IPS DF 4.7 (cell line): ENCODE measurements at regions not wholly inside any gene's neighbourhood (a gene's known extent, or its start where the extent isn't known, plus 50 kb on each side); places are given as distances from the start of the nearest gene placed in this dataset.
"Not testable (repeated sequence)": the region's sequence is repeated elsewhere in the genome, so short reads cannot be mapped to it uniquely, and the experiment has no call there.

Experiments used
- DNase-seq: peaks from one replicate; pipeline ENCODE4 v3.0.0-alpha.2; 2013; ENCODE audit warnings: low spot score; ENCODE audit errors: extremely low read depth

DNA sequence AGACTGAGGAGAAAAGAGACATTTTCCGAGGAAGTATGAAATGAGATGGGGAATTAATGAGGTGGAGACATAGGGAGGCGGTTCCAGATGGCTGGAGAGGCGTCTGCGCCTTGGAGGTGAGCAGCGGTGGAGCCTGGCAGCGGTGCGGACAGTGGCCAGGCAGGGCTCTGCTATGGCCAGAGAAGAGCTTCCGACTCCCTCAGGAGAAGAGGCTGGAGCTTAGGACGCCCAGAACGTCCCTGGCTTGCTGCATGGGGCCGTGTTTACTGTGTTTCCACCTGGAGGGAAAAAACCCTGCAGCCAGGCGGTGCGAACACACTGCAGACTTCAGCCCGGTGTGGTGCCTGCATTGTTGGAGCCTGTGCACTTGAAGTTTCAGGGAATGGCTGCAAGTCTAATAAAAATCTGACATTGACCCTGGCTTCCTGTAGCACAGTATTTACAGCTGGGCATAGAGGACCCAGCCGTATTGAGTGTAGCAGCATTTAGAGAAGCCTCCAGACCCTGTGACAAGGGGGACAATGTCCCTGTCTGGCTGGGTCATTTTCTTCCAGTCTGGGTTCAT lies 447.1 kb upstream of the MKI67 start:
- no peak for DNase-seq

DNA sequence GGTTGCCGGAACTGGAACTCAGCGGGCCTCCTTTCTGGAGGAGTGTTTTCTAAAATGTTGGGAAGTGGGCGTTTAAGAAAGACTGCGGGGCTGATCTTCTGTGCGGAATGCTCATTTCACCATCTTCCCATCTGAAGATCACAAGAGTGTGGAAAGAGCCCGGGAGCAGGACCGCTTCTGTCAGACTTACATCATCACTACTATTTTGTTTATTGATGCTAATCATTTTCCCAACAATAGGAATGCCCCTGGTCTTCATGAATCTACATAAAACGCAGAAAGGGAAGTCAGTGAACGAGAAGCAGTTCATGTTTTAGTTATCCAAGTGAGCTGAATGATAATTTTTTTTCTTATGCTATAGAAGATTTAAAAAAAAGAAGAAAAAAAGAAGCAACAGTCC lies 447.8 kb upstream of the MKI67 start:
- no peak for DNase-seq

DNA sequence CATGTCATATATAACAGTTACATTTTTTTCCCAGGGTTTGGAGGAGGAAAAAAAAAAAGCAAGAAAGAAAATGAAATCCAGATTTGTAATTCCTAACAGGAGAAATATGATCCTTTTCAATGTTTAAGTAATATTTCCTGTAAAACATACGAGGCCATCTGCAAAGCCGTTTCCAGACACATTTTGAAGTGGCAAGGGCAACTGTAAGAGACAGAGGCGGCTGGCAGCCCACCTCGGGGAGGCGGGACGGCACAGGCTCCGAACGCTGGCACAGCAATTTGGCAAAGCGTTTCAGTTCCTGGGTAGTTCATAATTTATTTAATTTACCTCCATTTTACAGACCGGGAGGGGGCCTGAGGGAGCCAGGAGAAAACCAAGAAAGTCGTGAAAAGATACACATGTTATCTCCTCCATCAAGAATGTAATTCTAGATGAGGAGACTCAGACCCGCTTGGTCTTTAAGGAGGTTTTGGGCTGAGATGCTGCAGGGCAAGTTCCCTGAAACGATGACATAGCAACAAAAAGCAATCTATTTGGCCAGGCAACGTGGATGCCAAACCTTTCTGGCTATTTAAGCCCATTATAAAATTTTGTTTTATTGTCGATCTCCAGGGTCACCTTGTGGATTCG lies 448.5 kb upstream of the MKI67 start:
- no peak for DNase-seq

DNA sequence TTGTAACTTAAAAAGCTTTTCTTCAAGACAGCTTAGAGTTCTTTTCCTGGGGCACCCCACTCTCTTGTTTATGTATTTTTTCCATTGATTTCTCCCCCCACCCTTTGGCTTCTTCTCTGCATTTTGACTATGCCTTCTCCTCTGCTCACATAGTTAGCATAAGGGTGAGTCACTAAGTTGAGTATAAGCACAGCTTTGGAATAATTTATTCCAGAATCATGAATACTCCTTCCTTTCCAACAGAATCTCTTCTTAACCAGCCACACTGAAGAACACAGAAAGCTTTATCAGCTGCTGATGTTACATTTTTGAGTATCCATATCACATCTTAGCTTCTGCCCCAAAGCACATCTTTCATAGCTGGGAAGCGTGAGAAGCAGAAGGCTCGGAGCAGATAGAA lies 449.5 kb upstream of the MKI67 start:
- DNase-seq: no peak

DNA sequence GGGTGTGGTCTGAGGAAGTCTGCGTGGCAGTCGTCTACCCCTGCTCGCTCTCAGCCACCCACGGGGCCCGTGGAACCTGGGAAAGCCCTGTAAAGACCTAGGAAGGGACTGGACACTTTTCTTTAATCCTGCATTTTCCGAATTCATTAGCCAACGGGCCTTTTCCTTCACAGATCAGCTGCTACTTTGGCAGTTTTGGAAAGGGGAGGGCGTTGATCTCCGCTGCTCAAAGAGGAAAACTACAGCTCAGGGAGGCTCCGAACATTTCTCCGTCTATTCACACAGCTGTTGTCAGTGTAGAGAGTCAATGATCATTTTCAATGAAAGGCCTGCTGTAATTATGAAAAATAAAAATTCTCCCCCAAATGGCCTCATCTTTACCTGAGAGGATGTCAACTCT lies 450.1 kb upstream of the MKI67 start:
- no peak for DNase-seq

DNA sequence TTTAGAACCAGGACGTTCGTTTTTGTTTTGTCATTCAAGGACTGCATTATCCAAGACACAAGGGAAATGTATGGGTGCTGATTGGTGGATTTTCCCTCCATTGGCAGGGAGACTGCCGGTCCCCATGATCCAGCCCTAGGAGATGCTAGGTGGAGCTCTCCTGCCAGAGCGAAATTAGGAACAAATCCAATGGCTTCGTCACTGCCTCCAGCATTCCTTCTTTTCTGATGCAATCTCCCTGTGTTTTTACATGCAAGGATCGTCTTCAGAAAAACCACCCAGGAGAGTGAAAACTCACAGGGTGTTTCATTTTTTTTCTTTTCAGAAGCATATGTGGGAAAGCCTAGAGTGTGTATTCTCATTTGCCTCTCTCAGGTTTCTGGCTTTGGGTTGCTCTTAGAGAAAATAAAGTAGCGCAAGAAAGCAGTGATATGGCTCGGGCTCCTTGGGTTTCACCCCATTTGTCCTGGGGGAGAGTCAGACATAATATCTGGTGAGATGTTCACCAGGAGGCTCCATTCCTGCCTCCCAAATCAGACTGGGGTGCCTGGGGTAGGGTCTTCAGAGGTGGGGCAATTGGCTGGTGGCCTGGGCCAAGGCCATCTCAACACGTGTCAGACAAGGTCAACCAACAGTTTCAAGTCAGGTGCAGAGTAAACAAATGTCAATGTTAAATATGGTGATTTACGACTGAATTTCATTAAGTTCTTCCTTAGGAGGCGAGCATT lies 450.9 kb upstream of the MKI67 start:
- peak; percentile 30 for DNase-seq

DNA sequence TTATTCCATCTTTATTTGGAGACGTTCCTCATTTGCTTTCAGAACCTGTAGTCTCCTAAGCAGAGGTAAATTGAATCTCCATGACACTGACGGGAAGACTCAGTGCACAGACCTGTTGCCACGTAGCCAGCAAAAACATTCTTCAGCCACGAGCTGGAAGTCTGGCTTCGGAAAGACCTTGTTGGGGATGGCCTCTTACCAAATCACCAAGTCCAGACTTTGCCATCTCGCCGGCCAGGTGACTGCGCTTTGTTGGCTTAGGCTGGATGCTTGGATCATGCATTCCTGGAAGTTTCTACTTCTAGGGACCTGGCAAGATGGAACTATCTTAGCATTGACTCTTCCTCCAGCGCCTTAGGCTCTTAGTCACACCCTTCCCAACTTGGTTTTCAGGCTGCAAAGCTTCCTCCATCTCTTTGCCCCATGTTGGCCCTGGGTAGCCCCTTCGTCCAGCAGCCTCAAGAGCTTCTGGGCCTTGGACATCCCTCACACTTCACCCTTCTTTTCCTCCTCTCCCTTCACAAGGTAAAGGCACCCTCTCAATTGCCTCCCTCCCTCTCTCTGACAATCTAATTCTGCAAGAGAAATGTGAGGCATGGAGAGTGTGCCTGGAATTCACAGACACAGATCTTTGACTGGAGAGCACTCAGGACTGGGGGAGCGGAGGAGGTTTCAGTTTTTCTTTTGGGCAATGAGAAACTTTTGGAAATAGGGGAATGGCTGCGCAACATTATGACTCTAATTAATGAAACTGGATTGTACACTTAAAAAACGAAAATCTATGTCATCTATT lies 451.9 kb upstream of the MKI67 start:
- DNase-seq: no peak

DNA sequence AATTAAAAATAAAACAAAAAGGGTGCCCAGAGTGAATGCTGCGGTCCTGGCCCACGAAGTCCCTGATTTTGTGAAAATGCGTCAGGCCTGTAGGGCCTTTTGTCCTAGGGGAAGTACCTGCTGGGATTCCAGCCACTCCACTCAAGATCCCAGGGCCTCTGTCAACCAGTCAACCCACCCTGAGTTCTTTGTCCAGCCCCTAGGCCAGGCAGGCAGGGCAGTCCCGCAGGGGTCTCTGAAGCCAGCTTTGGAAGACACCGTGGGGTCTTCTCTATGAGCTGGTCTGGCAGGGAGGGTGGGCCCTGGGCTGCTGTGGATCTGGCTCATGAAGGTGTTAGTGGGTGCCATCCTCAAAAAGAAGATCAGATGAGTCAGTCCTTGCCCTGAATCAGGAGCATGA lies 452.5 kb upstream of the MKI67 start:
- no peak for DNase-seq

DNA sequence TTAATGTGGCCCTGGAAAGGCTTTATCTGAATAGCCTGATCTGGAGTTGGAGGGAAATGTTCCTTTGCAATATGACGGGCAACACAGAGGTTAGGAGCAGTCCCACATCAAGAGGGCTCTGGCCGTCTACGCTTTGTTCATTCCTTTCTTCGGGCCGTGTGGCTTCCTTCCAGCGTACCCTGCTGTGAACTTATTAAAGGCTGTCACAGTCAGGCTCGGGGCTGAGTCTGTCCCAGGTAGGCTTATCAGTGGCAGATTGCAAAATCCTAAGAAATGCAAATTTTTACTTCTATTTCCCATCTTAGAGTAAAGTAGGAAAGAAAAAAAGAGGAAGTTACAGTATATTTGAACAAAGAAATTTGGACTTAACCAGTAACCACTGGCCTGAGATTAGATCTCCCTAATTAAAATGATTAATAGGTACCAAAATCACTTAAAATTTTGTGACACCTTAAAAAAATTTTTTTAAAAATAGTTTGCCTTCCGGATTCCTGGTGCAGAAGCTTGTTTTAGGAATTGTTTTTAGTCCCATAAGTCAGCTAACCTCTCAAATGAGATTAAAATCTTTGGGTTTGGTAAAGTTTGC lies 453.1 kb upstream of the MKI67 start:
- no peak for DNase-seq

DNA sequence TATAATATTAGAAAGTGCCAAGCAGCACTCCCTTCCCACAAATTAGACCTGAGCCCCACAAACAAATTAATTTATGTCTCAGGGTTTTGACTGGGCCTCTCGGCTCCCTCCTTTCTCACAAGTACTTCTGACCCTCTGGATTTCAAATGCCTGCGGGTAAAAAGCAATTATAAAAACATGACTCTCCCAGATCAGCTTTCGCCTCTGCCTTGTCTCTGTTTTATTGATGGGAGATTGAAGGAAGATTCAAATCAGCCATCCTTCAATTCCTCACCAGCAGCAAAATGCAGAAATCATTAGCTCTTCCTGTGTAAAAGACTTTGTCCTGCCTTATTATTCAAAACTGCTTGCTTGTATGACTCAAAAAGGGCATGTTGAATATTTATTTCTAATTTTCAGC lies 453.7 kb upstream of the MKI67 start:
- no peak for DNase-seq

DNA sequence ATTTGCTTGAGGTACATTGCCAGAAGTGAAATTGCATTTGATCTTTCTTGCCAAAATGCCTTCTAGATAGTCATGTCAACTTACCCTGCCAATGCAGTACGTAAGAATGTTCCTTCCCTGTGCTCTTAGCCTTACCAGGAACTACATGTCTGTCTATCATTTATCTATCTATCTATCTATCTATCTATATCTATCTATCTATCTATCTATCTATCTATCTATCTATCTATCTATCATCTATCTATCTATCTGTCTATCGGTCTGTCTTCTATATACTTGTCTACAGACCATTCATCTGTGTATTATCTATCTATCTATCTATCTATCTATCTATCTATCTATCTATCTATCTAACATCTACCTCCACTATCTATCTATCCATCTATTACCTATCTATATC lies 456.9 kb upstream of the MKI67 start:
- not testable (repeated sequence) for DNase-seq

DNA sequence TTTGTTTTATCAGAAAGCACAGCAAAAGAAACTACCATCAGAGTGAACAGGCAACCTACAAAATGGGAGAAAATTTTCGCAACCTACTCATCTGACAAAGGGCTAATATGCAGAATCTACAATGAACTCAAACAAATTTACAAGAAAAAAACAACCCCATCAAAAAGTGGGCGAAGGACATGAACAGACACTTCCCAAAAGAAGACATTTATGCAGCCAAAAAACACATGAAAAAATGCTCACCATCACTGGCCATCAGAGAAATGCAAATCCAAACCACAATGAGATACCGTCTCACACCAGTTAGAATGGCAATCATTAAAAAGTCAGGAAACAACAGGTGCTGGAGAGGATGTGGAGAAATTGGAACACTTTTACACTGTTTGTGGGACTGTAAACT lies 460.4 kb upstream of the MKI67 start:
- DNase-seq: not testable (repeated sequence)

DNA sequence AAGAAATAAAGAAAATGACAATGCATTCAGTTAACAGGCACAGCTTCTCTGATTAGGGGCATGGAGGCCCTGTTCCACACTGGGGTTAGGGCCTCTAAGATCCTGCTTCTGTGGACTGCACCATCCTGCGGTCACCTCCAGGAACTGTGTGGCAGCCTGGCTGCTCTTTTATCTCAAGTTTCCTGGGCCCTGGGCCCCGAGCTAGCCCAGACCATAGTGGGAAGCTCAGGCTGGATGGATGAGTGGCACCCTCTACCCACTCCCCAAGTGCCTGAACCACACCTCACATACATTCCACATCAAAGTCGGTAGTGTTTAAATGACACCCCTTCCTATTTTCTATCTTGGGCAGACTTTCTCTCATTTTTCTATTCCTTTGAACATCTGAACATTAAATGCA lies 461.5 kb upstream of the MKI67 start:
- no peak for DNase-seq

DNA sequence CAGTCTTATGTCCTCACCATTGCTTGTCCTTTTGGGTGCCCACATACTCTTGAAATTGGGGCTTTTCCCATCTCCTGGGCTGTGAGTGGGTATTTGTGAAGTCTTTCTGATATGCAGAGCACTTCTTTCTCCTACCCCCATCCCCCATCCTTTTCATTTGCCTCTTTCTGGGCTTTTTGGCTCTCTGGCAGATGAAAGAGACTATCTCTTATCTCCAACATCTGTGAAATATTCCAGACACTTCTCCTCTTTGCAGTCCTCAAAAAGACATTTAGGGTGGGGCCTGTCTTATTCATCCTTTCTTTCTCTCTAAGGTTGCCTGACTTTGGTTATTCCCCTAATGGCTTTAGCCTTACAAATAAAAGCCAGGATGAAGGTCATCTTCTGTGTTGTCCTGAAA lies 462.2 kb upstream of the MKI67 start:
- no peak for DNase-seq

DNA sequence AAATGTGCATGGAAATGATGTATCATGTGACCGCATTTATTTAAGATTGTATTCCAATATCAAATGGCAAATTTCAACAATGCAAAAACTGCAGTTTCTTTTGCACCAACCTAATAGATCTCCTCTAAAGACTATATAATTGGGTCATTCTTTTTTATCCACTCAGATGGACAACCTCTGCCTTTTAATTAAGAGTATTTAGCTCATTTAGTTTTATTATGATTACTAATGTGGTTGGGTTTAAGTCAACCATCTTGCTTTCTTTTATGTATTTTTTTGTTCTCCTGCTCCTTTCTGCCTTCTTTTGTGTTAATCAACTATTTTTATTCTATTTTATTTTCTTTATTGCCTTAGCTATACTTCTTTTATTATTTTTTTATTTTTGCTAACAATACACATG lies 468.5 kb upstream of the MKI67 start:
- no peak for DNase-seq

DNA sequence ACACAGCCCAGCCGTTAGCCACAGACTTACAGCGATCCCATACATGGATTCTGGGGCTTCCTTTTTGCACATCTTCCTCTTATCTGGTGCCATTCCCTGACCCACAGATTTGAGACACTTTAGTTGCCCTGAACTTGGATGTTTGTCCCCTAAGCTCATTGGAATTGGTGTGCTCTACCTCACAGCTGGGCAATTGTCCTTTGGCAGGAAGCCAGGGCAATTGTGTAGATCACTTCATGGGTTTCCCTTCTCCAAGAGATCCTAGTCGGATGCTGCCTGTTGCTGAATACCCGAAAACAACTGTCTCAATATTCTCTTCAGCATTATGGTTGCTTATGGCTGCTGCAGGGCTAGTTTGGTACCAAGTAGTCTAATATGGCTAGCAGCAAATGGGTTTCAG lies 470.7 kb upstream of the MKI67 start:
- no peak for DNase-seq

DNA sequence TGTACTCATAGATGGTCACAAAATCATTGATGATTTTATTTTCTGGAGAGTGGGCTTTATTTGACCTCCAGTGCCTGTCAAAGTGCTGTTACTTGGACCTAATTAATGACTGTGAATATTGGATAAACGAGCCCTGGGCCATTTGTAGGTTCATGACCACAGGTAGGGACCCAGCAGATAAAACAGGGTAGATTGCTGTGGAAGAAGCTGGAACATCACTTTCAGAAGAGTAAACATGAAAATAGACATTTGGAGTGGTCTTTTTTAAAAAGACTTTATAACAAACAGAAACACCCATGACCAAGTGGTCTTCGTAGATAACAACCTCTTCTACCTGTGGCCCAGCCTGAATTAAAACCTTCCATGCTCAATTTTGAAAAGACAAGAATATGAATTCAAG lies 472.8 kb upstream of the MKI67 start:
- no peak for DNase-seq

DNA sequence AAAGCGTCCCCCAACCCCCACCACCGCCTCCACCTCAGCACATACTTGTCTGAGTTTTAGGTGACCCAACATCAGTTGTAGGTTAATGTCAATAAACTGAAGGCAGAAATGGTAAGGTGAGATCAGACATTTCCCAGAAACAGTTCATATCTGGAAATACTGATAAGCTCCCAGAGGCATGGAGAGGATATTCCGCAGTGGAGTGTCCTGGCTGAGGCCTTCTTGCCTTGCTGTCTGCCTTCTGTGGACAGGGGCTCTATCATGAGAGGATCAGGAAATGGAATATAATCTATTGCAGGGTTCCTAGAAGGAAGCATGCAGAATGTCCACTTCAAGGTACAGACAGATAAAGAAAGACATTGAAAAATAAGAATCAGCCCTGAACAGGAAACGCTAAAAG lies 473.3 kb upstream of the MKI67 start:
- no peak for DNase-seq

DNA sequence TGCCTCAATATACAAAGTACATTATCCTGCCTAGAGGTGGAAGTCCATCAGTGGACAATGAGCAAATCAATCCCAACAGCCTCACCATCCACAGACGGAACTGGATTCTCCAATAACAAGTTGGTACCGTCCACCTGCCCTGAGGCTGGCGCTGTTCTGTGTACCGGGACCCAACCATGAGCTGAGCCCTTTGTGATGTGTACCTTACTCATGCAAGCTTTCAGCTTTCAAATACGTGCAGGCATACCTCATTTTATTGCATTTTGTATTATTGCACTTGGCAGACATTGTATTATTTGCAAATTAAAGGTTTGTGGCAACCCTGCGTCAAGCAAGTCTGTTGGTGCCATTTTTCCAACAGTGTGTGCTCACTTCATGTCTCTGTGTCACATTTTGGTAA lies 476.0 kb upstream of the MKI67 start:
- no peak for DNase-seq

DNA sequence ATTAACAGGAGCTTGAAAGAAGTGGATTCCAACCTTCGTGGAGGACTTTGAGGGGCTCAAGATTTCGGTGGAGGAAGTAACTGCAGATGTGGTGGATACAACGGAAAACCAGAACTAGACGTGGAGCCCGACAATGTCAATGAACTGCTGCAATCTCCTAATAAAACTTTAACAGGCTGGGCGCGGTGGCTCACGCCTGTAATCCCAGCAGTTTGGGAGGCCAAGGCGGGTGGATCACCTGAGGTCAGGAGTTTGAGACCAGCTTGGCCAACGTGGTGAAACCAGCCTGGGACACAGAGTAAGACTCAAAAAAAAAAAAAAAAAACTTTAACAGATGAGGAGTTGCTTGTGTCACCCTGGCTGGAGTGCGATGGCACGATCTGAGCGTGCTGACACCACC lies 477.8 kb upstream of the MKI67 start:
- no peak for DNase-seq

DNA sequence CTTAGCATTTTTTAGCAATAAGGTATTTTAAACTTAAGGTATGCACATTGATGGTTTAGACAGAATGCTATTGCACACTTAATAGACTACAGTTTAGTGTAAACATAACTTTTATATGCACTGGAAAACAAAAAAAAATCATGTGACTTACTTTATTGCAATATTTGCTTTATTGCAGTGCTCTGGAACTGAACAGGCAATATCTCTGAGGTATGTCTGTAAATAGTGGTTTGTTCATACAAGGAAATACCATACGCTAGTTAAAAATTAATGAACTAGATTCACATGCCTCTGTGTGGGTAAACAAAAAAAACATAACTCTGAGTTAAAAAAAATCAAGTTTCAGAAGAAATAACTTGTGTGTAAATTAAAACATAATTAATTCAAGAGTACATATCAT lies 479.0 kb upstream of the MKI67 start:
- no peak for DNase-seq

DNA sequence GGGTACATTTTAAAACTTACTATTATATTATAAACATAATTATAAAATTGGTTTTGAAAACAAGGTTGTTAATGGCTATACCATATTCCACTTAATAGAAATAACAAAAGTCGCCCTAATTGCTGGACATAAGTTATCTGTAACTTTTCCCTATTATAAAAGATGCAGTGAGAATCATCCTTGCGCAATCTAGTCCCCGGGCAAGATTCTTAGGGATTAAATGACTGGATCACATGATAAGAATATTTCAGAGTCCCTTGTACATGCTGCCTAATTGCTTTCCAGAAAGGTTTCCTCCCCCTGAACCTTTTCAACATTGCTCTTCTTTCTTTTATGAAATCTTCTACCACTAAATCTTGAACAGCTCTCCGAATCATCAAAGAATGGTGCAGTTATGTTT lies 479.8 kb upstream of the MKI67 start:
- DNase-seq: no peak
